RWPE1 (cell line): ENCODE measurements at regions not wholly inside any gene's neighbourhood (a gene's known extent, or its start where the extent isn't known, plus 50 kb on each side); places are given as distances from the start of the nearest gene placed in this dataset.

Experiments used
- CTCF ChIA-PET: fragments of 350-600 bp; sonication (Branson Sonifier 250); formaldehyde crosslinking; extraction: SDS; loops from one replicate; lab custom pipeline; 2021; lab: Yijun Ruan, JAX
- POLR2A ChIA-PET: fragments of 400-600 bp; formaldehyde crosslinking; extraction: SDS; loops from one replicate; lab custom pipeline; 2020; ENCODE audit warnings: antibody characterized with exemption; ENCODE audit not compliant: low non-redundant PET; lab: Yijun Ruan, JAX
- DNase-seq: peaks from one replicate; pipeline ENCODE4 v3.0.0; 2012; ENCODE audit warnings: low spot score
- H3K27ac ChIP-seq: fragments of 450-650 bp; 2 replicates; pipeline ENCODE4 v1.5.1; 2017
- TF ChIP-seq, protein P1 (sequence below): fragments of 450-650 bp; conservative IDR thresholded peaks from 2 replicates; pipeline ENCODE4 v1.5.1; 2017; ENCODE audit warnings: low read depth, mild to moderate bottlenecking

DNA sequence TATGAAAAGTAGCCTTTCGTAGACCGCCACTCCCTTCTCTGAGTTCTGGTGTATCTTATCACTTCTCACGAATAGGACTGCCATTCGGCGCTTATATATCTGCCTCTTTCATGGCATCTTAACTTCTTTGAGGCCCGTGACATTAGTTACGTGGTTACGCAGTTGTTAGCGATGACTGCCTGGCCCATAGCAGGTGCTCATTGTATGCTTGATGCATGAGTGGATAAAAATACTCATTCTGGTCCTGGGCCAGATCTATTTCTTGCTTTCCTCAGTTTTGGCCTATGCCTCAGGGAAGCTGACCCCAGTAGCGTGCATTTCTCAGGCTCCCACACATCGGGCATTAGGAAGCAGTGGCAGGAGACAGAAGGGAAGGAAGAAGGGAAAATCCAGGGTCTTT lies 60.7 kb upstream of the PITX2 start:
- ChIA-PET CTCF (no interaction called here), POLR2A (no interaction called here)
- no peak overlapping the region for H3K27ac ChIP-seq
- TF ChIP-seq, protein P1, sequence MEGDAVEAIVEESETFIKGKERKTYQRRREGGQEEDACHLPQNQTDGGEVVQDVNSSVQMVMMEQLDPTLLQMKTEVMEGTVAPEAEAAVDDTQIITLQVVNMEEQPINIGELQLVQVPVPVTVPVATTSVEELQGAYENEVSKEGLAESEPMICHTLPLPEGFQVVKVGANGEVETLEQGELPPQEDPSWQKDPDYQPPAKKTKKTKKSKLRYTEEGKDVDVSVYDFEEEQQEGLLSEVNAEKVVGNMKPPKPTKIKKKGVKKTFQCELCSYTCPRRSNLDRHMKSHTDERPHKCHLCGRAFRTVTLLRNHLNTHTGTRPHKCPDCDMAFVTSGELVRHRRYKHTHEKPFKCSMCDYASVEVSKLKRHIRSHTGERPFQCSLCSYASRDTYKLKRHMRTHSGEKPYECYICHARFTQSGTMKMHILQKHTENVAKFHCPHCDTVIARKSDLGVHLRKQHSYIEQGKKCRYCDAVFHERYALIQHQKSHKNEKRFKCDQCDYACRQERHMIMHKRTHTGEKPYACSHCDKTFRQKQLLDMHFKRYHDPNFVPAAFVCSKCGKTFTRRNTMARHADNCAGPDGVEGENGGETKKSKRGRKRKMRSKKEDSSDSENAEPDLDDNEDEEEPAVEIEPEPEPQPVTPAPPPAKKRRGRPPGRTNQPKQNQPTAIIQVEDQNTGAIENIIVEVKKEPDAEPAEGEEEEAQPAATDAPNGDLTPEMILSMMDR, result no peak
- DNase-seq, result no peak

DNA sequence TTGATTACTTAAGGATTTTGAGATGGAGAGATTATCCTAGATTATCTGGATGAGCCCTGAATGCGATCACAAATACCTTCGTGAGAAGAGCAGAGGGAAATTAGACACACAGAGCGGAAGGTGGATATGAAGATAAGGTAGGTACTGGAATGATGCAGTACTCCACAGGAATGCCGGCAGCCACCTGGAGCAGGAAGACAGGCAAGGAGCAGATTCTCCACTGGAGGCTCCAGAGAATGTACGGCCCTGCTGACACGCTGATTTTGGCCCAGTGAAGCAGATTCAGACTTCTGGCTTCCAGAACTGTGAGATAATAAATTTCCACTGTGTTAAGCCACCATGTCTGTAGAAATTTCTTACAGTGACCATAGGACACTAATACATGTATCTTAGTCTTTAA lies 79.4 kb upstream of the PITX2 start:
- no peak overlapping the region for H3K27ac ChIP-seq
- DNase-seq, result no peak
- ChIA-PET POLR2A (no interaction called here), CTCF (no interaction called here)
- TF ChIP-seq, protein P1, result no peak

DNA sequence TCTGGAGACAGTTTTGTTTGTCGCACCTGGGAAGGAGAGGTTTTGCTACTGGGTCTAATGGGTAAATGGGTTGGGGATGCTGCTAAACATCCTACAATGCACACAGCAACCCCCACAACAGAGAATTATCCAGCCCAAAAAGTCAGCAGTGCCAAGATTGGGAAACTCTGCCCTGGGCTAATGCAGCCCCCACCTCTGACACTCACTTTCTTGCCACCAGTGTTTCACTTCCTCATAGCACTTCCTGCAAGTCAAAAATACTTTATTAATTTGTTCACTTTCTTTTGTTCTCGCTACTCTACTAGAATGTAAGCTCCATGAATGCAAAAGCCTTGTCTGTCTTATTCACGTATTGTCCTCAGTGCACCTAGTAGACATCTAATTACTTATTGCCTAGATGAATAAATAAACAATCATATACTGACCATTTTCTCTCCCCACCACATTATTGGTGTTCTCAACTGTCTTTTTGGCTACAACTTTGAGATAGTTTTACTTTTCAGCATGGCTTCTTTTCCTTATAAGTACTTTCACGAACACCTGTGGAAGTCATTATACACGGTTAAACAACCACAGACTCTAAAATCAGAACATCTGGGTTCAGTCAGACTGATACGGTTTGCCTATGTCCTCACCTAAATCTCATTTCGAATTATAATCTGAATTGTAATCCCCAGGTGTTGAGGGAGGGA lies 82.0 kb upstream of the PITX2 start:
- DNase-seq, result no peak
- TF ChIP-seq, protein P1, result no peak
- CTCF ChIA-PET, result no interaction called here
- POLR2A ChIA-PET, result no interaction called here
- H3K27ac ChIP-seq, result no peak overlapping the region

DNA sequence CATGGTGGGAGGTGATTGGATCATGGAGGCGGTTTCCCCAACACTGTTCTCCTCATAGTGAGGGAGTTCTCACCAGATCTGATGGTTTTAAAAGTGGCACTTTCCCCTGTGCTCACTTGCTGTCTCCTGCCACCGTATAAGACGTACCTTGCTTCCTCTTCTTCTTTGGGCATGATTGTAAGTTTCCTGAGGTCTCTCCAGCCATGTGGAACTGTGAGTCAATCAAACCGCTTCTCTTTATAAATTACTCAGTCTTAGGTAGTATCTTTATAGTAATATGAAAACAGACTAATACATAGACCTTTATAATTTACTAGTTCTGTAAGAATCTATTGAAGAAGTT lies 82.5 kb upstream of the PITX2 start:
- TF ChIP-seq, protein P1, result no peak
- H3K27ac ChIP-seq, result no peak overlapping the region
- POLR2A ChIA-PET, result no interaction called here
- no peak for DNase-seq
- CTCF ChIA-PET, result no interaction called here

DNA sequence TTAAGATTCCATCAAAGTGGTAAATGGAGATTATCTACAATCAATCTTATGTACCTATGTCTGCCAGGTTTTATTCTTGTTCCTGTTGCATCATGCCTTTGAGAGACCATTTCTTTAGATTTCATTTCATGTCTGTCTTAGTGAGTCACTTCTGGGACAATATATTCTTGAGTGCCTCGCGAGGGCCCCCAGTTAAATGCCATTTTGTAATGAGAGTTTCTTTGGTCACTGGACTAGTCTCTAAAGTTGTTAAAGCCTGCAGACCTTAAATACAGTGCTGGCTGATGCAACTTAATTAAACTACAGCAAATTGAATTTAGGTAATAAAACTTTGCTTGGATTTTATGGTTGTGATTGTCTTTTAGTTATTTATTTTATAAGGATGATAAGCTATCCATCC lies 87.2 kb upstream of the PITX2 start:
- no peak overlapping the region for H3K27ac ChIP-seq
- no peak for DNase-seq
- ChIA-PET CTCF (no interaction called here), POLR2A (no interaction called here)
- TF ChIP-seq, protein P1, result no peak

DNA sequence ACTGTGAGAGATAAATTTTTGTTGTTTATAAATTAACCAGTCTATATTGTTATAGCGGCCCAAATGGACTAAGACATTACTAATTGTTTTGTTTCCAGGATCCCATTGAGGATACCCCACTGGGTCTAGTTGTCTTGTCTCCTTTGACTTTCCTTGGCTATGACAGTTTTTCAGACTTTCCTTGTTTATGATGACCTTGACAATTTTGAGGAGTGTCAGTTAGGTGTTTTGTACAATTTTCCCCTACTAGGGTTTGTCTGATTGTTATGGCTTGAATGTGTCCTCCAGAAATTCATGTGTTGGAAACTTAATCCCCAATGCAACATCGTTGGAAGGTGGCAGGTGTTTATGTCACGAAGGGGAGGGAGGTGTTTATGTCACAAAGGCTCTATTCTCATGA lies 89.6 kb upstream of the PITX2 start:
- DNase-seq, result no peak
- ChIA-PET POLR2A (no interaction called here), CTCF (no interaction called here)
- TF ChIP-seq, protein P1, result no peak
- no peak overlapping the region for H3K27ac ChIP-seq
